Erythroblast (primary cell): ENCODE measurements at regions not wholly inside any gene's neighbourhood (a gene's known extent, or its start where the extent isn't known, plus 50 kb on each side); places are given as distances from the start of the nearest gene placed in this dataset.

Source experiments
- GATA1 ChIP-seq: IDR thresholded peaks from 2 replicates; pipeline ENCODE4 v1.6.1; 2011; ENCODE audit warnings: low read depth, mild to moderate bottlenecking, control low read depth, low read length, moderate library complexity
- POLR2A ChIP-seq: IDR thresholded peaks from 2 replicates; pipeline ENCODE4 v1.6.1; 2011; ENCODE audit warnings: mild to moderate bottlenecking, low read length

DNA sequence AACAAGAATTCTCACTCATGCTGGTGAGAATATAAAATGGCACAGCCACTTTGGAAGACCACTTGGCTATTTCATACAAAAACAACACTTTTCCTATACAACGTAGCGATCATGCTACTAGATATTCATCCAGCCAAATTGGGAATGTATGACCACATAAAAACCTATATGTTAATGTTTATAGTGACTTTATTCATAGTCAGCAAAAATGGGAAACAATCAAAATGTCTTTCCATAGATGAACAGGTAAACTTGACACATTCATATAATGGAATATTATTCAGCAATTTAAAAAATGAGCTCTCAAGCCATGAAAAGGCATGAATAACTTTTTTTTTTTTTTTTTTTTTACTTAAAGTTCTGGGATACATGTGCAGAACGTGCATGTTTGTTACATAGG lies 445.2 kb downstream of the ZBBX start:
- TF ChIP-seq GATA1: no peak
- no peak for TF ChIP-seq POLR2A
